Astrocyte of the cerebellum (primary cell): ENCODE measurements at regions not wholly inside any gene's neighbourhood (a gene's known extent, or its start where the extent isn't known, plus 50 kb on each side); places are given as distances from the start of the nearest gene placed in this dataset.

ENCODE experiments used
- DNase-seq: peaks from one replicate; pipeline ENCODE4 v3.0.0-alpha.2; 2011; ENCODE audit warnings: low read depth
- H3K4me3 ChIP-seq: 2 replicates; pipeline ENCODE4 v1.5.1; 2011; ENCODE audit warnings: mild to moderate bottlenecking, low read depth, low read length, moderate library complexity
- in situ Hi-C: cut with HindIII; loops from 2 replicates; pipeline ENCODE4 v1.10.0; 2017; ENCODE audit warnings: low sequenced_read_pairs
- TF ChIP-seq, protein P1 (sequence below): IDR thresholded peaks from 2 replicates; pipeline ENCODE4 v1.5.1; 2012; ENCODE audit warnings: low read length, low read depth, moderate library complexity, mild to moderate bottlenecking; ENCODE audit errors: missing control alignments

DNA sequence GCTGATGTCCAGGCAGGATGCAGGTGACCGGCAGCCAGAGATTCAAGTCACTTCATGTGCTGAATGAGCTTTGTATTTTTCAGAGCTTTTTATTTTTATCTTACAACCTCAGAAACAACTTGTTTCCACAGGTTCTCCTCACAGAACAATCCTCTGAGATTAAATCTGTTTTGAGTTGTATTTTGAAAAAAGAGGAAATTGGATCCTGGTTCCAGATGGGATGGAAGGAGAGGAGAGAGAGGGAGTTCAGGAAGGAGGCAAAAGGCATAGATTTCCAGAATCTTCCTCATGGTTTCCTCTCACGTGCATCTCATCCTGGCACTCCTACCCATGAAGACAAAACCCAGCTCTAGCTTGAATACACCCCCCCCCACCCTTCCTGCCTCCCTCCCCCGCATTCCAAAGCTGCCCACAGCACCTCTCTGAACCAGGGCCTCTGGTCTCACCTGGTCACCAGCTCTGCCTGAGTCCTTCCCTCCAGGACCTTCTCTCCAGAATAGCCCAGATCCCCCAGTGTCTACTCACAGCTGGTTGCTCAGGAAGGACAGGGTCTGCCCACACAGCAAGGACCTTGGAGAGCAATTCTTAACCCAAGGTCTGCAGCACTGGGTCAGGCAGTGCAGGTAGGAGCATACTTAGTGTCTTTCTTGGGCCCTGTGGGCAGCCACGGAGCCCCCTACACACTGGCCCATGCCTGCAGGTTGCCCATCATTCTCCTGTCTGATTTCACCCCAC, 104.7 kb downstream of the ZFP36L2 start:
- no peak overlapping the region for H3K4me3 ChIP-seq
- in situ Hi-C loops: loop anchor here (5.0 to 10.0 kb wide), 2 partner anchors 63 to 79 kb away; no protein-coding TSS in a partner anchor
- no peak for DNase-seq
- TF ChIP-seq, protein P1, sequence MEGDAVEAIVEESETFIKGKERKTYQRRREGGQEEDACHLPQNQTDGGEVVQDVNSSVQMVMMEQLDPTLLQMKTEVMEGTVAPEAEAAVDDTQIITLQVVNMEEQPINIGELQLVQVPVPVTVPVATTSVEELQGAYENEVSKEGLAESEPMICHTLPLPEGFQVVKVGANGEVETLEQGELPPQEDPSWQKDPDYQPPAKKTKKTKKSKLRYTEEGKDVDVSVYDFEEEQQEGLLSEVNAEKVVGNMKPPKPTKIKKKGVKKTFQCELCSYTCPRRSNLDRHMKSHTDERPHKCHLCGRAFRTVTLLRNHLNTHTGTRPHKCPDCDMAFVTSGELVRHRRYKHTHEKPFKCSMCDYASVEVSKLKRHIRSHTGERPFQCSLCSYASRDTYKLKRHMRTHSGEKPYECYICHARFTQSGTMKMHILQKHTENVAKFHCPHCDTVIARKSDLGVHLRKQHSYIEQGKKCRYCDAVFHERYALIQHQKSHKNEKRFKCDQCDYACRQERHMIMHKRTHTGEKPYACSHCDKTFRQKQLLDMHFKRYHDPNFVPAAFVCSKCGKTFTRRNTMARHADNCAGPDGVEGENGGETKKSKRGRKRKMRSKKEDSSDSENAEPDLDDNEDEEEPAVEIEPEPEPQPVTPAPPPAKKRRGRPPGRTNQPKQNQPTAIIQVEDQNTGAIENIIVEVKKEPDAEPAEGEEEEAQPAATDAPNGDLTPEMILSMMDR: no peak

DNA sequence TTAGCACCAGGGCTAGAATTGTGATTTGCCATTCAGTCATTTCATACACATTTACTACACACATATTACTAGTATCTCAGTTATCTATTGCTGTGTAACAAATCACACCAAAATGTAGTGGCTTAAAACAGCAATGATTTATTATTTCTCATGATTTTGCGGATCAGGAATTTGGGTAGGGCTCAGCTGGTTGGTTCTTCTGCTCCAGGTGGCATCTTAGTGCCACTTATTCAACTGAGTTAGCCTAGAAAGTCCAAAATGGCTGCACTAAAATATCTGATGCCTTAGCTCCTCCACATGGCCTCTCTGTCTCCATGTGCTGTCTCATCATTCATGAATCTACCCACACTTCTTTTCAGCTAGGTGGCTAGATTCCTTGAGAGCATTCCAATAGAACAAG, 107.1 kb downstream of the ZFP36L2 start:
- H3K4me3 ChIP-seq: no peak overlapping the region
- in situ Hi-C loops: loop anchor here (10.0 kb wide), 1 partner anchor 95 kb away; no protein-coding TSS in a partner anchor
- TF ChIP-seq, protein P1: no peak
- no peak for DNase-seq

DNA sequence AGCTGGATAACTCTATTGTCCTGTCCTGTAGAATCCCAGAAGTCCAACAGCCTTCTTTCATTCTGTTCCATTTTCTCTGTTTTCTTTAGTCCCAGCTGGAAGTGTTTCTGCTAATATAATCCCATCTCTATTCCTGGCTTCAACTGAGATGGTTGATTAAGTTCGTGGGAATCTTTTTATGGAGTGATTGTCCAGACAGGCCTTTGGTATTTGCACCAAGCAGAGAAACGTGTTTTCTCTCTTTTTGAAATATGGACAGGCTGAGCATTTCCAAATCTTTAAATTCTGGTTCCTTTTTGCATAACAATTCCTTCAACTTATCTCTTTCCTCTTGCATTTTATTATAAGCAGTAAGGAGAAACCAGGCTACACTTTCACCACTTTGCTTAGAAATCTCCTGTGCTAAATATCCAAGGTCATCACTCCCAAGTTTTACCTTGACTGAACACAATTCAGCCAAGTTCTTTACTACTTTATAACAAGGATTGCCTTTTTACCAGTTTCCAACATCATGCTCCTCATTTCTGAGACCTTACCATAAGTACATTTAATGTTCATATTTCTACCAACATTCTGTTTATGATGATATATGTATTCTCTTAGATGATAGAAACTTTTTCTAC, 108.8 kb downstream of the ZFP36L2 start:
- no peak overlapping the region for H3K4me3 ChIP-seq
- in situ Hi-C loops: loop anchor here (10.0 kb wide), 1 partner anchor 97 kb away; no protein-coding TSS in a partner anchor
- DNase-seq: no peak
- TF ChIP-seq, protein P1: no peak

DNA sequence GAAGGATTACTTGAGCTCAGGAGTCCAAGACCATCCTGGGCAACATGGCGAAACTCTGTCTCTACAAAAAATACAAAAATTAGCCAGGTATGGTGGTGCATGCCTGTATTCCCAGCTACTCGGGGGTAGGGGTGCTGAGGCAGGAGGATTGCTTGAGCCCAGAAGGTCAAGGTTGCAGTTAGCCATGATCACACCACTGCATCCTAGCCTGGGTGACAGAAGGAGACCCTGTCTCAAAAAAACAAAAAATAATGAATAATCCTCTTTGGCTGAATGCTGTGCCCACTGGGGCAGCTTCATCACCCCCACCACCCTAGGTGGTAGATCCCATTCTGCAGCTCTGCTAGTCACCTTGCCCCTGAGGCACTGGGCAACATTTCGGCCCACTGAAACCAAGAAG, 109.4 kb downstream of the ZFP36L2 start:
- TF ChIP-seq, protein P1: no peak
- H3K4me3 ChIP-seq: no peak overlapping the region
- DNase-seq: no peak
- in situ Hi-C loops: loop anchor here (10.0 kb wide), 1 partner anchor 98 kb away; no protein-coding TSS in a partner anchor

DNA sequence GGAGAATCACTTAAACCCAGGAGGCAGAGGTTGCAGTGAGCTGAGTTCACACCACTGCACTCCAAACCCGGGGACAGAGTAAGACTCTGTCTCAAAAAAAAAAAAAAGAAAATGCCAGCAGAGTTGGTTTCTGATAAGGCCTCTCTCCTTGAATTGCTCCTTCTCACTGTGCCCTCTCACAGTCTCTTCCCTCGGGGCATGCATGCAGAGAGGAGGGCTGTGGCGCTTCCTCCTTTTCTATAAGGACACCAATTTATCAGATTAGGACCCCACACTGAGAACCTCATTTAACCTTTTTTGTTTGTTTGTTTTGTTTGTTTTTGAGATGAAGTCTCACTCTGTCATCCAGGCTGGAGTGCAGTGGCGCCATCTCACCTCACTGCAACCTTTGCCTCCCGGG, 110.5 kb downstream of the ZFP36L2 start:
- H3K4me3 ChIP-seq: no peak overlapping the region
- TF ChIP-seq, protein P1: no peak
- DNase-seq: no peak
- in situ Hi-C loops: loop anchor here (10.0 kb wide), 1 partner anchor 99 kb away; no protein-coding TSS in a partner anchor

DNA sequence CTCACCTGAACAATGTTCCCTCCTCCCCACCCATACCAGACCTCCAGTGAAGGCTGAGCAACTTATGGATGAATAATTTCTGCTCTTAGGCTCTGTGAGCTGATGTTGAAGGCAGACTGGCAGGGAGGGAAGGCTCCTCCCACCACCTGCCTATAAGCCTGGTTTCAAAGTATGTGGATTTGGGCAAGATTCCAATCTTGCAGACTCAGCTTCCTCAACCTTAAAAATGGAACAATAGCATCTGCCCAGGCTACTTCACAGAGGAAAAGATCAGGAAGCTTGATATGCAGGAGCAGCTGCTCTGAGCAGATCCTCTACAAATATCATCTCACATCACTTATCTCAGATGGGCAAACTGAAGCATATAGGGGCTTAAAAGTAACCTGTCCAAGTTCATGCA, 112.2 kb downstream of the ZFP36L2 start:
- TF ChIP-seq, protein P1: no peak
- in situ Hi-C loops: loop anchor here (10.0 kb wide), 1 partner anchor 101 kb away; no protein-coding TSS in a partner anchor
- H3K4me3 ChIP-seq: no peak overlapping the region
- DNase-seq: no peak
